Hematopoietic multipotent progenitor cell treated with erythropoietin and hydrocortisone succinate and interleukin-3 and kit ligand, for 15 days (in vitro differentiated cells): ENCODE measurements at regions not wholly inside any gene's neighbourhood (a gene's known extent, or its start where the extent isn't known, plus 50 kb on each side); places are given as distances from the start of the nearest gene placed in this dataset.

ENCODE experiments used
- DNase-seq: peaks from one replicate; pipeline ENCODE4 v3.0.0-alpha.2; 2015; ENCODE audit warnings: low spot score

DNA sequence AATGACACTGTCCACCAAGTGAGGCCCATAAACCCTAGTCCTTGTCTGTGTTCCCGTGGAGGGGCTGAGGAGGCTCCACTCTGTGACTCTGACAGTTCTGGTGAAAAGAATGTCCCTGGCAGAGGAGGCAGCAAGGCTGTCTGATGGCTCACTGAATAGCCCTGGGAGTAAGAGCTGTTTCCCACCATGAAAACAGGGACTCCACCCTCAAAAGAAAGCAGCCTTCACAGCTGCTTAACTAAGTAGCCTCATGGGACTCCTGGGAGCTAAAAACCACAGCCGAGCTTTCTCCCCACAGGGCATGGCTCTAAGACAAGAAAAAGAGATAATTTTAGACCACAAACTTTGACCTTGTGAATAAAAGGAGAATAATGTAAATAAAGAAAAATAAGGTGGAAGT, 135.1 kb upstream of the FRY start:
- no peak for DNase-seq

DNA sequence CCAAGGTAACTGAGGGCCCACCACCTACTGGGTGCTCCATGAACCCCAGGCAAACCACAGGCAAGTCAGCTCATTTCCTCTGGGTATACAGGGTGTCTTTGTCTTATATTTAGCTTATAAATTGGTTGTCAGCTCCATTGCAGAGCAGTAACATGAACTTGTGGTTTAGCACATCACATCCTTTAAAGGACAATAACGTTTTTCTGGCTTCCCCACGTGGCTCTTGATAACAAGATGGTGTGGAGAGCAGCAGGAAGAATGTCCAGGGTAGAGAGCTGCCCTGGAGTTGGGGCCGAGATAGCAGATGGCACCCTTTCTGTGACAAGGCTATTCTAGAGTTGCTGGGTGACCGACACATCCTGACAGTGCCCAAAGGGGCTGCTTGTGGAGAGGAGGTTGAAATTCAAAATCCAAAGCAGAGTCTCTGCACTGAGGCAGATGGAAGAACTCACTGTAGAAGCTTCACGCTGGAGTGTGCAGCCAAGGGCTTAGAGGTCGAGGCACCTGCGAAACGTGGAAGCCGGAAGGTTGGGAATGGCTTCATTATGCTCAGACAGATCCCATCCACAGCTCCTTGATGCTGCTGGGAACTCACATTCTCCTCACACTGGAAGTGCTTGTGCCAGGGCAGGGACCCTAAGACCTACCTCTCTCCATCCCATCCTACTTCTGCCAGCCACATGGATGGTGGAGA, 133.0 kb upstream of the FRY start:
- no peak for DNase-seq

DNA sequence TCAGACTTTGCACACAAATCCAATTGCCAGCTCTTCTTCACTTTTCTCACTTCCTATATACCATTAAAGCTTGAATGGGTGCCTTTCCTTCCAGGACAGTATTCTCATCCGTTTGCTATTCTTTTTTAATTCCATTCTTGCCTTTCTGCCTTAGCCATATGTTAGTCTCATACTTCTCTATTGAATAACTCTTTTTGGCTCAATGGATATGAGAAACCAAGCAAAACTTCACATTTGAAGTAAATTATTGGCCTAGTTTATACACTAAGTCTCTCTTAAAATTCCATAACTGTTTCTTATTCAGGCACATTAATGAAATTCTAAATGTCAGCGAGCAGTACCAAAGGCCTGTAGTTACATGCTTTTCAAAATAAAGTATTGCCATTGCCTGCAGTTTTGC, 129.6 kb upstream of the FRY start:
- DNase-seq, result no peak

DNA sequence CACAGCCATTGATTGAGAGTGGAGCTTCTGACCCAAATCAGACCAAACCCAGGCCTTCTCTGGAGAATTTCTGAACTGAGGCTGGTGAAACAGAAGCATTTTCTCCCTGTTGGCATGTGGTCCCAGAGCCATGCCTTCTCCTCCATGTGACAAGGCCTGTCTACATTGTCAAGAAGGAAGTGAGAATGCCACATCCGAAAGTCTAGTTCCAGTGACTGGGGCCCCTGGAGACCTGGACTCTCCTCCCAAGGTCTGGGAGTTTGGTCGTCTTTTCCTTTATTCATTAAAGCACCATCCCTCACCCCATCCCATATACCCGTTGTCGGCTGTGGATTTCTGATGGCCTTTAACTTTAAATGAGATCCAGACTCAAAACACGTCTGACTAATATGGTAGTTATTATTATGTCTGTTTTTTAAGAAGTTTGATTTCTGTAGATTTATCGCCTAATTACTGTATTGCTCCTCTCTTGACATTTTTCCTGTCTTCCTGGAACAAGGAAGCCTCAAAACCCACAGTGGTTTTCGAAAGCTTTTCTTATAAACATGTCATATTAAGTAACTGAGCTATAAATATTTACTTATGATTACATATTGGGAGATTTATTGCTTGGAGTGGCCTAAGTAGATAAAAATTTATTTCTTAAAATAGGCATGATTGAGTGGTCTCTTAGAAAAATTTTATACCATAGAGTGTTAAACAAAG, 128.3 kb upstream of the FRY start:
- no peak for DNase-seq

DNA sequence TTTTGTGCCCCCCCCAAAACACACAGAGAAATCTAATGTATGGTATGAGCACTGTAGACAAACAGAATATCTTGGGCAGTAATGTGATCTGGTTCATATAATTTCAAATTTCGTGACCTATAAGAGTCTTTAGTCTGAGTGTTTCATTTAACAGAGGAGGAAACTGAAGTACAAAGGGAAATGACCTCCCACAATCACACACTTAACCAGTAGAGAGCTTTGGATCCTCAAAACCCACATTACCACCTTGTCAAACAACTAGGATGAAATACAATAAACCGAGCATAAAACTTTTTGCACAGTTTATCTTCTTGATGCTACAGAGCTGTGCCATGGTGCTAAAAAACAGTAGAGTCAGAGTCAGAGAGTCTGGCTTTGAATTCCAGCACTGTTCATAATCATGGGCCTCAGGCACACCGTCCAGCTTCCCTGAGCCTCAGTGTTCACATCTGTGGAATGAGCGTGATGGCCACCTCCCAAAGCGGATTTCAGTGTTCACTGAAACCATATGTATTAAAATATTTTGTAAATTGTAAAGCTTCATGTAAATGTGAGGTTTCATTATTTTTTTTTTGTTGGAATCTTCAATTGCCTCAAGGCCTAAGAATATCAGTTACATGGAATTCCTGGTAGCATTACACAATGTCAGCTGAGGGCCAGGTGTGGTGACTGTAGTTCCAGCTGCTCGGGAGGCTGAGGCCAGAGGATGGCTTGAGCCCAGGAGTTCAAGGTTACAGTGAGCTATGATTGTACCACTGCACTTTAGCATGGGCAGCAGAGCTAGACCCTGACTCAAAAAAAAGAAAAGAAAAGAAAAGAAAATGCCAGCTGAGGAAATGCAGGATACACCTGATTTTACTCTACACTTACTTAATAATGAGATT, 126.4 kb upstream of the FRY start:
- no peak for DNase-seq

DNA sequence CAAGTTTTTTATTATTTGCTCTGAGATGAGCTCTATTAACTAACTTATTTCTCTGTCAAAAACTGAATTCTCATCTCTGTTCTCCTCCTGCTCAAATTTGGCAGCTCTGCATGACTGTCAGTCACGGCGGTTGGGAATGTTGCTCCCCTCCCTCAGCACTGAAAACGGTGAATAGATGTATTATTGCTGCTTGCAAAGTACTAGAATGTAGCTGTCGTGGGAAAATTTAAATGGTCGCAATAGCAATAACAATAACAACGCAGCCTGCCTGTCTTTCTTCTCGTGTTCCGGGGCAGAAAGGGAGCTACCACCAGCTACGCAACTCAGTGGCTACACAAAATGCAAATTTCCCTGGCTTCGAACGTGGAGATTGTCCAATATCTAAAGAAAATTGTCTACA, 125.6 kb upstream of the FRY start:
- no peak for DNase-seq

DNA sequence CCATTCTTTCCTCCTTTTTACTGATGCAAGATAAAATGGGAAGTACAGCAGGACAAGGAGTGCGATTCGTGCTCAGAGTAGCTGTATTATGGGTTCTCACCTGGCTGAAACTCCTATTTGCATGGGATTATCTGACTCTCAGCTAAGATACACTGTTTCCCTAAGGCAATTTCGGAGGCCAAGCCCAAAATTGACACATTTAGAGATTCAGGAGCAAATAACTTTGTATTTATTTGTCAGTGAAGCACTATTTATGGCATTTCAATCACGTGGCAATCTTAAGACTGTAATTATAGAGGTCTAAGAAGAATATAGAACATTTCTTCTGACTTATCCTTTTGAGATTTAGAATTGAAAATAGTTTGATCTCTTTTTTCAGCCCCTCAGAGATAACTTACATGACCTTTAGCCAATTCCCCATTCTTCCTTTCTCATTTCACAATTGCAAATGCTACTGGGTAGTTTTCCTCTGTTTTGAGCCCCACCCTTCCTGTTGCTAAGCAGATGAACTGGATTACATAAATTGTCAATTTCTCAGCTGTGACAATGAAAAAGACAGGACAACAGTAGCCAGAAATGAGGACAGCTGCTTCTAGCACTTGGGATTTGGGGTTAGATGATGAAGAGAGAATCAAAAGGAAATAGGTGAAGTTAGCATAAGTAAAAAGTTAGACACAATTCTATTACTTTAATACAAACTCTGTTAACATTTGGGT, 122.7 kb upstream of the FRY start:
- no peak for DNase-seq

DNA sequence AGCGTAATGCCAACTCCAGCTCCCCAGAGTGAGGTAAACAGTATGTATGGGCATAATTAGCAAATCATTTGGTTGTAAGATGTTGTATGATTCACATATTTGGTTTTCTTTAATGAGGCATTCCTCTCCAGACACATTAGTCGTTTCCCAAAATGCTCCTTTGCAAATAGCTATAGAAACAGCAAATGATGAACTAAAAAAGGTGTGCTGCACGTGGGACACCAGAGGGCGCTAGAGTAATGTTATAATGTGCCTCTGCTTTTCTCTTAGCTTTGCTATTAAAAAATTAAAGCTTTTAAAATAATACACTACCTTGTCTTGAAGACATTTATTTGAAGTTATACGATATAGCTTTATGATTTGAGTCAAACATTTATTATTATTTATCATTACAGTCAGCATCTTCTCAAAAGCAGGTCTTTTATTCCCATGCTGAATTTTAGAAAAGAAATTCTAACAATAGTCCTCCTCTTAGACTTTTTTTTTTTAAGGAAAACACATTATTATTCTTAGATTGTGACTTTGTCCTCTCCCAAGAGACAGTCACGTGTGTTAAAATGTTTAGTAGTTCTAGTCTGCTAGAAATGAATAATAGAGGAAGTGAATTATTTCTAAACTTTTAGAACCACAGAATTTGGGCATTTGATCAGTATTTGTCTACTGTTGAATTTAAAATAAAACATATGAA, 121.6 kb upstream of the FRY start:
- DNase-seq, result peak; percentile 67

DNA sequence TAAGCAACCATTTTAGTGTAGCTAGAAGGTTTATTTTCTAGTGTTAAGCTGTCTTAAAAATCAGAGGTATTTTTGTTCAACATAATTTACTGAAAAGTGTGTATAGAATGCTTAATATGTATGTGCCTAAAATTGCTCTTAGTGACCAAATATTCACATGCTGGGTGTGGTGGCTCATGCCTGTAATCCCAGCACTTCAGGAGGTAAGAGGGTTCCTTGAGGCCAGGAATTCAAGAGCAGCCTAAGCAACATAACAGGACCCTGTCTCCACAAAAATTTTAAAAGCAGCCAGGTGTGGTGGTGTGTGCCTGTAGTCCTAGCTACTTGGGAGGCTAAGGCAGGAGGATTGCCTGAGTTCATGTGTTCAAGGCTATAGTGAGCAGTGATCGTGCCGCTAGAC, 120.9 kb upstream of the FRY start:
- no peak for DNase-seq

DNA sequence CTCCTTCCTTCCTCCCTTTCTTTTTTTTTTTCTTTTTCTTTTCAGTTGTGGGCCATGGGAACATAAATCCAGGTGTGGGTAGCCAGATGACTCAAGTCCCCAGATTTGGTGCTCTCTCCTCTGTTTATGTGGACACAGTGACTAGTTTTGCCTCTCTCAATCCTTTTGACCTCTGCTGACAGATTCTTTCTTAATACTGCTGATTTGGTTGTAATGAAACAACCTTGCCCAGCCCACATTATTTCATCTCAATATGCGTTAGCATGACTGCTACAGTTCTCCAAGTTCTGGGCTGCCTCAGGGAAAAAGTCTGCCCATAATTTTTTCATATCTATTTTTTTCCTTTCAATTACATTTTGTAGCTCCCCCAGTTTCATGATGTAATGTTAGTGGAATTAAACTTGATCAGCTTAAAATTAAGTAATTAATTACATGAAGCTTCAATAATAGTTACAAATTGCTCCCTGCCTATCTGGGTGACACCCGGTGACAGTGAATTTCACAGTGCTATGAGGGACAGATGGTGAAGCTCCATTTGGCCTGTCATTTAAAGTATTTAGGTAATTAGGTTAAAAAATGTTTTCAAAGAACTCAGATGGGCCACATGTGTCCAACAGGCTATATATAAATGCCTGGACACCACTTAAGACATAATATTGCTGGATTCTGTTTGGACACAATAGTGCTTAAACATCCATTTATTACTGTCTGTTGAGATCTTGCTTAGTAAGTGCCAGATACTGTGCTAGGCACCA, 118.8 kb upstream of the FRY start:
- DNase-seq, result no peak

DNA sequence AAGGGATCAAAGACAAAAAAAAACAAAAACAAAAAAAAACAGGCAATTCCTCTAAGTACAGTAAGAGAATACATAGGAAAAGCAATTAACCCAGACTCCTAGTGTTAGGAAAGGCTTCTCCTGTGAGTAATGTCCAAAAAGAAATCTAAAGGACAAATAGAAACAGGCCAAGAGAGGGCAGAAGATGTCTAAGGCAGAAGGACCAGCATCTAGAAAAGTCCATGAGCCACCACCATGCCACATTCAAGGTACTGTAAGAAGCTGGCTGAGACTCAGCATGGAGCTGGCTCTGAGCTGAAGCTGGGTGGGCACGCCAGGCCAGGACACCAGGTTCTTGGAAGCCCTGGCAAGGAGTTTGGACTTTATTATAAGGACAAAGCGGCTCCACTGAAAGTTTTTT, 118.1 kb upstream of the FRY start:
- DNase-seq, result no peak

DNA sequence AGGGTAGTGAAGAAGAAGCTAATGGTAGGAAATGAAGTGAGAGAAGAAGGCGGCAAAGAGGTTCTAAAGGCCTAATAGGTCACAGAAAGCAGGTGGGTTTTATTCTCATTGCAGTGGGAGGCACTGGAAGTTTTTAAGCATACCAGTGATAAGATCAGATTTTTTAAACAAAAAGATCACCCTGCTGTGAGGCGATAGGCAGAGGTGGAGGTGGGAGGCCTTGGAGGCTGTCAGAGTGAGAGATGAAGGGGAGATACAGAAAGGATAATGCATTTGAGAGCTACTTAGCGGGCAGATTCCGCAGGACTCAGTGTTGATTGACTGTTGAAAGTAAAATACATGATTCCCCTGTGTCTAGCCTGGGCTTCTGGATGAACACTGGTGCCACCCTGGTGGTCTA, 116.7 kb upstream of the FRY start:
- no peak for DNase-seq

DNA sequence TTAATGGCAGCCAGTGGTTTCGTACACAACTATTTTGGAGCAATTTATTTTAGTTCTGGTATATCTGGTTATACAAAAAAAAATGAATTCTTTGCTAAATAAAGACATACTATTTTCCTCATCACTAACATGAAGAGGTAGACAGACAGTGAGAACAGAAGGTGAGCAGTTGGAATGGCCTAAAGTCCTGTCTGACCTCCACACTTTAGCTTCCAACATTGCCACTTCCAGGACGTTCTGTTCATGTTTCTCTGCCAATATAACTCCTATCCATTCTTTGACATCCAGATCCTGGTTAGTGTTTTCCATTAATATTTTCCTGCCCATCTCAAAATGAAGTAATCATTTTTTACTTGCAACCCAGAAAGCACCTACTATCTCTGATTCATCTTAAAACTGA, 112.9 kb upstream of the FRY start:
- DNase-seq, result no peak

DNA sequence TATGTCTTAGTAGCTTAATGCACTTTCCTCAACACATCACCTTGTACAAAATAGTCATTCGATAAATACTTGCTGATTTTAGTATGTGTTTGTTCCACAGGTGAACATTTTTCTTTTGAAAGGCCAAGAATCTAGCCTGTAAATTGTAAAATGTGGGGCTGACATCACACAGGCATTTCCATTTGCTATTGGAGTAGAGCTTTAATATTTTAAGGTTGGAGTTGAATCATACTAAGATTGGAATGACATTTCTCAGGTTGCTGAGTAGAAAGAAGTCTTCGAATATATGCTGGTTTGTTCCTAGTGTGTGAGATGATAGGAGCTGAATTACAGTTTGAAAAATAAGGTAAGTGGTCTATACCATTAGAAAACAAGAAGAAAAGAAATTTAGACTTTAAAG, 112.3 kb upstream of the FRY start:
- no peak for DNase-seq

DNA sequence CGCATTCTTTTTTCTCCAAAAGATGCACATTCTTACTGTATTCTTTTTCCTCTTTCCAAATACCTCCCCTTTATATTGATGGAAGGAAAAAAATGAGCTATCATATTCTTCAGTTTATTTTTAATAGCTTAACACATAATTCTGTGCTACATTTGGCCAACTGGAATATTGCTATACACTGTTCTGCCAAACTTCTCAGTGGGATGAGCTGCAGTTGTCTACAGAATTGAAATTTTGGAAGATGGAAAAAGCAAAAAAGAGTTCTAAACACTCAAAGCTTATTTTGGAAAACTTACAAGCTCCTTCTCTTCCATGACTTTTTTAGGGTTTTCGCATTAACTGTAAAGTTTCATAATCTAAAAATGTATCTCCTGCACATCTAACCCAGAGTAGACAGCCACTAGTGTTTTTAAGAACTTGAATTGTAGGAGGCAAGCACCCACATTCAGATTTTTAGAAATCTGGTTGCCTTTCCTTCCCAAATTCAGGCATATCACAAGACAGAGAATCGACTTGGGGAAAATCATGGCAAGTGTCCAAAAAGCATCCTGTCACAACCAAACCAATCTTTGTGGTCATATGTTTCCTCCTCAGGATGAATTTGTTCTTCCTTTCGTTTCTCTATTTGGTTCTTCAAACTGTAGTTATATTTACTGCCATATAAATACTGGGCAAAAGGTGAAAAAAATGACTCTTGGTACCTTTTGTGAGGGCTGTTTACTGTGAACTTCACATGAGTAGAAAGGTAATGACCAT, 111.4 kb upstream of the FRY start:
- no peak for DNase-seq

DNA sequence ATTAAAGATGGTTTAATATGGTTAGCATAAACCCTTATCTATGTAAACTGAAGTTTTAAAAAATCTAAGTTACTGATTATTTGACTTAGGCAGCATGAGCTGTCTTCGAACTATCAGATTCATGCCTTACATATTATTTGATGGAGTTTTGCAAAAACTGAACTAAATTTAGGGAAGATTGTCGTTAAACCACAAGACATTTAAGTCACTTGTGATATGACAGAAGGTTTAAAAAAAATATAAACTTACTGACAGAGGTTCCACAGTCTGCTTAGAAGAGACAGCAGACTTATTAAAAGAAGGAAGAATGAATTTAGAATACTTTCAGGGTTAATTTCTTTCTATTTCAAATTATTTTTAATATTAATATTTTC, 110.9 kb upstream of the FRY start:
- no peak for DNase-seq

DNA sequence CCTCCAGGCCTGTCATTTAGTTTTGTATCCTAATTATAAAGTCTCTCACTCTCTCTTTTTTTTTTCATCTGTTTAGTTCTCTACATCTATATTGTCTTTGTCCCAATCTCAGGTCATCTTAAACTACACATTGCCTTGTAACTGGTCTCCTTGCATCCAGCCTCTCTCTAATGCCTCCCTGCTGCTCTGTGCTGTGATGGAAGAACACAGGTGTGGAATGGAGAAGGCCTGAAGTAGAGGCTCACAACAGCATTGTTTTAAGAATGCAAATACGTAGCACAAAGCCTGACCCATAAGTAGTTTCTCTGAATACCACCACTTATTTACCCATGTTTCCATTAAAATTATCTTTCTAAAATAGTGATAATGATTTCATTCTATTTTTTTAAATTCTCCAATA, 108.8 kb upstream of the FRY start:
- DNase-seq, result no peak

DNA sequence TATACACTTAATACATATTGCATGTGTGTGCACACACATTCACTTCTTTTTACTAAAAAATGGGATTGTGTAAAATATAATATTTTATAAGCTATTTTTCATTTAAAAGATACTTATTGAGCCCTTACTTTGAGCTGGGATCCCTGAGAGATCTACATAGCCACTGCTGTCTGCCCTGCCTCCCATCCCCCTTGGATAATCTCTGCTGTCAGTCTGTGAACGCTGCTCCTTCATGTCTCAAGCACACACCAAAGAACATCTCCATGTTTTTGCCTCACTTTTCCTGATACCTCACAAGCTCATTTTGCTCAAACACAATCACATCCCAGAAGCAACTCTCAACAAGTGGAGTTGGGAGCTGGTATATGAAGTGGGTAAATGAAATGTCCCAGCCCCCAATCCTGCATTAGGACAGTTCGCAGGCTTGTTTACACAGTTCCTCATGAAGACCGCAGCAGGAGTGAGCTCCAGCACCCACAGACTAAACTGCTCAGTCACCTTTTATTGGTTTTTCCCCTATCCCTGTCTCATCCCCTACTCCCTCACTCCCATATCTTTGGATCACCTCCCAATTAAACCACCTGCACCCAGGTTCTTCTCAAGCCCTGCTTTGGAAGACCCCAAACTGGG, 108.3 kb upstream of the FRY start:
- no peak for DNase-seq

DNA sequence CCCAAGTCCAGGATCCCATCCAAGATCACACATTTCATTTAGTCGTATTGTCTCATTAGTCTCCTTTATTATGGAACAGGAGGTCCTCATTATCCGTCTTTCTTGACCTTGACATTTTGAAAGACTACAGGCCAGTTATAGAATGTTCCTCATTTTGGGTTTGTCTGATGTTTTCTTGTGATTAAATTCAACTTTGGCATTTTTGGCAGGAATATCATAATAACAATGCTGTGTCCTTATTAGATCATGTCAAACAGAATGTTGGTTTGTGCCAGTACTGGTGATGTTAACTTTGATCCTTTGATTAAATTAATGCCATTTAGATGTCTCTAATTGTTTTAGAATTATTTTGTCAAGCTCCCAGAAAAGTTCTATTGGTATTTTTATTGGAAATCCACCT, 106.5 kb upstream of the FRY start:
- DNase-seq, result no peak

DNA sequence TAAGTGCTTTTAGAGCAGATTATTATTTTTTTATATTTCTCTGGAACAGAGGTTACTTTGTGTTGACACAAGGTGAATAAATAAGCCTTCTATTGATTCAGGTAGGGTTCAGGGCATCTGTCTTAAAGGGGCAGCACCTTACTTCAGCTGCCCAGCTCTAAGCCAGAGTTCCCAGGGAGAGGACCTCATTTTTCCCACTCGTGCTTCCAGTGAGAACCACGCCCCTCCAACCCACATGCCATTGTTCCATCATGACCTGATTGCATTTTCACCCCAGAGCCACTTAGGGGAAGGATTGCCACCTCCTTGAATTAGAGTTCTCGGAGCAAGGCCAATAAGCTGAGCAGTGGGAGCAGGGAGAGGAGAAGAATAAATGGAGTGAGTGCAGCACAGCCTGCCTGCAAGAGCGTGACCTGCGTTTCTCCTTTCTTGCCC, 104.3 kb upstream of the FRY start:
- DNase-seq, result no peak
